Cardiac fibroblast (primary cell): ENCODE measurements at regions not wholly inside any gene's neighbourhood (a gene's known extent, or its start where the extent isn't known, plus 50 kb on each side); places are given as distances from the start of the nearest gene placed in this dataset.

ENCODE experiments used
- DNase-seq, 2 donors: peaks; one replicate each; pipeline versions ENCODE4 v3.0.0 to v3.0.0-alpha.2; 2010; ENCODE audit warnings: low read depth in 2 of 2
- H3K4me3 ChIP-seq, 2 donors: replicated peaks in 1 of 2; 1 replicate in 1 of 2; 2 replicates in 1 of 2; pipeline ENCODE4 v1.5.1; 2011; ENCODE audit warnings: low read depth in 2 of 2, low read length in 2 of 2, mild to moderate bottlenecking in 2 of 2, moderate library complexity in 1 of 2
- CTCF ChIP-seq: IDR thresholded peaks from one replicate; pipeline ENCODE4 v1.5.1; 2011; ENCODE audit warnings: low read depth, mild to moderate bottlenecking, low read length, inconsistent platforms

GRCh38 chr10:109126541-109126940 is 796.8 kb downstream of the XPNPEP1 start:
- DNase-seq, result no peak
- TF ChIP-seq CTCF, result no peak
- no peak overlapping the region for H3K4me3 ChIP-seq

- no peak for TF ChIP-seq CTCF
- no peak overlapping the region for H3K4me3 ChIP-seq
- DNase-seq, result no peak
Measured at GRCh38 chr10:109126016-109126415, 797.3 kb downstream of the XPNPEP1 start.

GRCh38 chr10:109115179-109115578 is 808.1 kb downstream of the XPNPEP1 start:
- no peak overlapping the region for H3K4me3 ChIP-seq
- no peak for DNase-seq
- no peak for TF ChIP-seq CTCF

- no peak overlapping the region for H3K4me3 ChIP-seq
- DNase-seq, result no peak
- TF ChIP-seq CTCF, result no peak
Measured at GRCh38 chr10:109114579-109114978, 808.7 kb downstream of the XPNPEP1 start.

- no peak for TF ChIP-seq CTCF
- no peak overlapping the region for H3K4me3 ChIP-seq
- no peak for DNase-seq
Measured at GRCh38 chr10:109106604-109107003, 816.7 kb downstream of the XPNPEP1 start.

GRCh38 chr10:109105725-109106124 is 817.6 kb downstream of the XPNPEP1 start:
- no peak for TF ChIP-seq CTCF
- H3K4me3 ChIP-seq, result no peak overlapping the region
- no peak for DNase-seq

GRCh38 chr10:109104806-109105205 is 818.5 kb downstream of the XPNPEP1 start:
- DNase-seq, result no peak
- H3K4me3 ChIP-seq, result no peak overlapping the region
- no peak for TF ChIP-seq CTCF
